Tibial nerve (tissue), 4 donors: ENCODE measurements at regions not wholly inside any gene's neighbourhood (a gene's known extent, or its start where the extent isn't known, plus 50 kb on each side); places are given as distances from the start of the nearest gene placed in this dataset.

Source experiments
- CTCF ChIP-seq, 5 experiments: fragments of 200-600 bp in 3 of 5; fragments of 450-650 bp in 2 of 5; sonication (generic) in 3 of 5; IDR thresholded peaks; one replicate each; pipeline ENCODE4 v1.5.1; 2016 to 2019; ENCODE audit warnings: antibody characterized with exemption in 5 of 5, mild to moderate bottlenecking in 3 of 5, moderate library complexity in 2 of 5
- EP300 ChIP-seq, 2 donors: sonication (generic); formaldehyde crosslinking; IDR thresholded peaks; one replicate each; pipeline ENCODE4 v1.6.1; 2017; ENCODE audit warnings: antibody characterized with exemption in 2 of 2, mild to moderate bottlenecking in 1 of 2

DNA sequence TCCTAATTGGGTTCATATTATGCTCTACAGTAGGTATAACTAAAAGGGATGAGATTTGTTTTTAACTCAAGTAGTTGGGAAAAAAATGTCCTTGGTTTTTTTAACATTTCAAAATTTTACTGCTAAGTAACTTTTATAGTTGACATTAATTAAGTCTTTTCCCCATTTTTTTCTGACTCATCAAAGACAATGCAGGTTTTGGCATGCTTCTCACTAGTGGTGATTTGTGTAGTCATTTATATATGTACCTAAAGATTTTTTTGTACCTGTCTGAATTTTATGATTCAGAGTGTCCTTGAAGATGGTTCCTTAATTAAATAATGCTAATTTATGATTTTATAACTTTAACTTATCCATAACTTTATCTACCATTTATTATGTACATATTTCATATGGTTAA lies 882.3 kb upstream of the TMEFF2 start:
- no peak for TF ChIP-seq CTCF (IDR thresholded peaks at IDR 0.05)
- no peak for TF ChIP-seq EP300 (IDR thresholded peaks at IDR 0.05)
